Pancreas (tissue), 10 donors: ENCODE measurements at regions not wholly inside any gene's neighbourhood (a gene's known extent, or its start where the extent isn't known, plus 50 kb on each side); places are given as distances from the start of the nearest gene placed in this dataset.

Experiments
- ATAC-seq, 4 donors: fragments of 200-7000 bp; cut with Tn5 transposase; one replicate each; pipeline versions ENCODE4 v1.8.0 to v1.9.1; 2020; ENCODE audit warnings: mild to moderate bottlenecking in 4 of 4, moderate library complexity in 4 of 4
- DNase-seq, 6 donors: peaks; one replicate each; pipeline ENCODE4 v3.0.0-alpha.2; 2020
- FAIRE-seq: peaks from 2 replicates; lab custom pipeline; 2012; peaks lifted over from hg19 to GRCh38; lab: Jason Lieb, UNC
- H3K27ac ChIP-seq, 4 donors: fragments of 200-600 bp; sonication (generic); 1 replicate in 3 of 4; 2 replicates in 1 of 4; pipeline versions ENCODE4 v1.5.0 to v1.8.0; 2020
- H3K27me3 ChIP-seq, 4 donors: fragments of 200-600 bp; one replicate each; pipeline ENCODE4 v1.8.0; 2021
- H3K36me3 ChIP-seq, 3 donors: fragments of 200-600 bp; sonication (generic) in 1 of 3; one replicate each; pipeline versions ENCODE4 v1.5.0 to v1.8.0; 2020 to 2021
- H3K4me1 ChIP-seq, 3 donors: fragments of 200-600 bp; one replicate each; pipeline ENCODE4 v1.8.0; 2021
- H3K4me3 ChIP-seq, 4 donors: fragments of 200-600 bp; sonication (generic) in 2 of 4; one replicate each; pipeline versions ENCODE4 v1.5.0 to v1.8.0; 2020 to 2021
- H3K9me3 ChIP-seq, 4 donors: fragments of 200-600 bp; one replicate each; pipeline ENCODE4 v1.8.0; 2021
- WGBS, 2 donors: extraction: QIAGEN DNeasy Blood & Tissue Kit; methylation state at CpG; one replicate each; pipeline ENCODE4 v1.1.7; 2013; 5-methylcytosine and 5-hydroxymethylcytosine counted together
- intact Hi-C, 3 donors: fragments of 100-400 bp; cut with DNase I; formaldehyde crosslinking; loops; one replicate each; pipeline versions ENCODE4 v1.11.1 to v1.14.2; 2022
- TF ChIP-seq, protein P1 (sequence below), 4 donors: fragments of 200-600 bp; sonication (generic) in 3 of 4; IDR thresholded peaks; one replicate each; pipeline versions ENCODE4 v1.5.0 to v1.8.0; 2021; ENCODE audit warnings: antibody characterized with exemption in 4 of 4
- donor health status: healthy with polysubstance abuse.
- donor health status: DM: no; HTN: no; CAD: no; lungs with moderate emphysema.
- donor health status: DM: no; HTN: no; CAD: no.
- donor health status: control.
- donor health status: control.
- donor health status: Bipolar disorder and iron deficiency.
- donor health status: DM: yes; HTN: yes; CAD: no.
- donor health status: DM: no; HTN: no; CAD: no.
- donor health status: DM: no; HTN: no; CAD: no.
- donor health status: DM: yes; HTN: yes; CAD: no.

DNA sequence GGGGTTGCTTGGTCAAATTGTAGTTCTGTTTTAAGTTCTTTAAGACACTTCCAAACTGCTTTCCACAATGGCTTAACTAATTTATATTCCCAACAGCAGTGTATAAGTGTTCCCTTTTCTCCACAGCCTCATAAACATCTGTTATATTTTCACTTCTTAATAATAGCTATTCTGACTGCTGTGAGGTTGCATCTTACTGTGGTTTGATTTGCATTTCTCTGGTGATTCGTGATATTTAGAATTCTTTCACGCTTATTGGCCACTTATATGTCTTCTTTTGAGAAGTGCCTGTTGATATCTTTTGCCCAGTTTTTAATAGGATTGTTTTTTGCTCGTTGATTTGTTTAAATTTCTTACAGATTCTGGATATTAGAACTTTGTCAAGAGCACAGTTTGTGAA, 278.6 kb upstream of the ITM2A start:
- peaks cover 0 to 7% (median 2%) of the 10 kb centered on the region in 4 donors for H3K27me3 ChIP-seq
- WGBS, 2 donors = 23 to 37% methylated on average over 3 of the region's 3 CpGs
- TF ChIP-seq, protein P1, sequence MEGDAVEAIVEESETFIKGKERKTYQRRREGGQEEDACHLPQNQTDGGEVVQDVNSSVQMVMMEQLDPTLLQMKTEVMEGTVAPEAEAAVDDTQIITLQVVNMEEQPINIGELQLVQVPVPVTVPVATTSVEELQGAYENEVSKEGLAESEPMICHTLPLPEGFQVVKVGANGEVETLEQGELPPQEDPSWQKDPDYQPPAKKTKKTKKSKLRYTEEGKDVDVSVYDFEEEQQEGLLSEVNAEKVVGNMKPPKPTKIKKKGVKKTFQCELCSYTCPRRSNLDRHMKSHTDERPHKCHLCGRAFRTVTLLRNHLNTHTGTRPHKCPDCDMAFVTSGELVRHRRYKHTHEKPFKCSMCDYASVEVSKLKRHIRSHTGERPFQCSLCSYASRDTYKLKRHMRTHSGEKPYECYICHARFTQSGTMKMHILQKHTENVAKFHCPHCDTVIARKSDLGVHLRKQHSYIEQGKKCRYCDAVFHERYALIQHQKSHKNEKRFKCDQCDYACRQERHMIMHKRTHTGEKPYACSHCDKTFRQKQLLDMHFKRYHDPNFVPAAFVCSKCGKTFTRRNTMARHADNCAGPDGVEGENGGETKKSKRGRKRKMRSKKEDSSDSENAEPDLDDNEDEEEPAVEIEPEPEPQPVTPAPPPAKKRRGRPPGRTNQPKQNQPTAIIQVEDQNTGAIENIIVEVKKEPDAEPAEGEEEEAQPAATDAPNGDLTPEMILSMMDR (IDR thresholded peaks at IDR 0.05) = no peak
- H3K27ac ChIP-seq = no peak overlapping the region
- H3K9me3 ChIP-seq = no peaks in the 10 kb centered on the region
- intact Hi-C loops = no loop called here
- peak; percentile 70 for FAIRE-seq
- H3K36me3 ChIP-seq = no peaks in the 10 kb centered on the region
- H3K4me3 ChIP-seq = no peak overlapping the region
- no peak for ATAC-seq
- no peak for DNase-seq
- H3K4me1 ChIP-seq = no peaks in the 10 kb centered on the region

DNA sequence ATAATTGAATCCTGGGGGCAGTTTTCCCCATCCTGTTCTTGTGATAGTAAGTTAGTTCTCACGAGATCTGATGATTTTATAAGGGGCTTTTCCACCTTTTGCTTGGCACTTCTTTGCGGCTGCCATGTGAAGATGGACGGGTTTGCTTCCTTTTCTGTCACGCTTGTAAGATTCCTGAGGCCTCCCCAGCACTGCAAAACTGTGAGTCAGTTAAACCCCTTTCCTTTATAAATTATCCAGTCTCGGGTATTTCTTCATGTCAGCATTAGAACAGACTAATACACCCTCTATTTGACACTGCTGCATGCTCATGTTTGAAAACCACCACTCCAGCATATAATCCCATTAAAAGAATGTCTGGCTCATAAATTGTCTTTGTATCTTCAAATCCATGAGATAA, 264.4 kb upstream of the ITM2A start:
- Histone ChIP-seq H3K9me3 (no peaks in the 10 kb centered on the region), H3K36me3 (no peaks in the 10 kb centered on the region), H3K27ac (no peak overlapping the region), H3K4me1 (no peaks in the 10 kb centered on the region), H3K27me3 (peaks cover 0 to 10% (median 0%) of the 10 kb centered on the region in 4 donors), H3K4me3 (no peak overlapping the region)
- TF ChIP-seq, protein P1 (IDR thresholded peaks at IDR 0.05) = no peak
- intact Hi-C loops = no loop called here
- ATAC-seq = no peak
- no peak for DNase-seq
- 47 to 49% methylated on average over 5 of the region's 5 CpGs for WGBS, 2 donors
- FAIRE-seq = no peak

DNA sequence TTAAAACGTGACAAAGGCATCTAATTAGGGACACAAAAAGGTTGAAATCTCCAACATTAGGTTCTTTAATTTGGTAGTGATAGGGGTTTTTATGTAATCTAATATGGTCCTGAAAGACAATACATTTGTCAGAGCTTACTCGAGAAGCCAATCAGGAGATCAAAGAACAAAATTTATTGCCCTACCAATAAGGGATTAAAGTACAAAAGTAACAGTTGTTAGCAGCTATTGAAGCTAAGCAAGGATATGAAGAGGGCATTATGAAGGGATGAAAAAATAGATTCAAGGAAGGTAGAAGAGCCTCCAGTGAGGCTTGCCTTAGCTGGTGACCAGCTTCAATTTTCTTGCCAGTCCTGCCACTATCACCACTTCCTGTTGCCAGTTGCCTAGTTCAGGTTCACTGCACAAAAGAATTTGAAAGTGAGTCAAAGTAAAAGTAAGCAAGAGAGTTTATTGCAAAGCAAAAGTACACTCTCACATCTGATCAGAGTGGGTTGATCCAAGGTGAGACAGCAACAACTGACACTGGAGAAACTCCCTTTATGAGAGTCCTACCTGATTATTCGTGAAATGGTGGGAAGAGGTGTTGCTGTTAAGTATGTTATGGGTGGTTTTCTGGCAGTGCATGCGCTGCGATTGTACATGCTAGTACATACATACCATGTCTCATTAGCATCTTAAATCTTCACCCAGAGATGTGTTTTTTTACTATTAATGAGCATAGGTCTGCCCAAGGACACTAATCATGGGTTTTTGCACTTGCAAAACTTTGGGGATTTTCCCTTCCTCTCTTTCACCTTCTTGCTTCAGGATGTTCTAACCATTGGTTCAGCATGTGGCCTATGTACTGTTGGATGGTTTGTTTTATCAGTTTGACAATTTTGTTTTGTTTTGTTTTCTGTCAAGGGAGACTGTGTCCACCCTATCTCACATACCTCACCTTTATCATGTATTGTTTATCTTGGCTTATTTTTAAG, 263.2 kb upstream of the ITM2A start:
- no peak overlapping the region for H3K4me3 ChIP-seq
- no peaks in the 10 kb centered on the region for H3K36me3 ChIP-seq
- WGBS, 2 donors = 52 to 58% methylated on average over 5 of the region's 5 CpGs
- intact Hi-C loops = no loop called here
- FAIRE-seq (no peak), DNase-seq (no peak), ATAC-seq (no peak)
- H3K9me3 ChIP-seq = no peaks in the 10 kb centered on the region
- TF ChIP-seq, protein P1 (IDR thresholded peaks at IDR 0.05) = no peak
- H3K27ac ChIP-seq = no peak overlapping the region
- H3K4me1 ChIP-seq = no peaks in the 10 kb centered on the region
- peaks cover 0 to 10% (median 0%) of the 10 kb centered on the region in 4 donors for H3K27me3 ChIP-seq

DNA sequence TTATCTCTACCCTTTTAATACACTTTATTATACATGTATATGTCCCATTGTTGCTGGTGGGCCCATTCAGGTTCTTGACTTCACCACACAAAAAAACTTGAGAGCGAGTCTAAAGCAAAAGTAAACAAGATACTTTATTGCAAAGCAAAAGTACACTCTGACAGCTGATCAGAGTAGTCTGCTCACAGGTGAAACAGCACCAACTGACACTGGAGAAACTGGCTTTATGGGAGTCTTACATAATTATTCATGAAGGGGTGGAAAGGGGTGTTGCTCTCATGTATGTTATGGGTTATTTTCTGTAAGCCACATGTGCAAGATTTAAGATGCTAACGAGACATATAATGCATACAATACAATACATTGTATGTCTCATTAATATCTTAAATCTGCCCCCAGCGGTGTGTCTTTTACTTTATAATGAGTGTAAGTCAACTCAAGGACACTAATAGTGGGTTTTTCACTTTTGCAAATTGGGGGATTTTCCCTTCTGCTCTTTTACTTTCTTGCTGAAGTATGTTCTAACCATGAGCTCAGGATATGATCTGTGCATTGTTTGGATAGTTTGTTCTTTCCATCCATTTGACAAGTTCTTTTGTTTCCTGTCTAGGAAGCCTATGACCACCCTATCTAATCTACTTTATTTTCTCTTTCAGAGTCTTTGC, 256.1 kb upstream of the ITM2A start:
- H3K36me3 ChIP-seq = no peaks in the 10 kb centered on the region
- H3K27me3 ChIP-seq = peaks cover 0 to 4% (median 0%) of the 10 kb centered on the region in 4 donors
- TF ChIP-seq, protein P1 (IDR thresholded peaks at IDR 0.05) = no peak
- 42 to 52% methylated on average over 3 of the region's 3 CpGs for WGBS, 2 donors
- FAIRE-seq (no peak), DNase-seq (no peak), ATAC-seq (no peak)
- intact Hi-C loops = no loop called here
- H3K9me3 ChIP-seq = no peaks in the 10 kb centered on the region
- no peak overlapping the region for H3K4me3 ChIP-seq
- H3K27ac ChIP-seq = no peak overlapping the region
- H3K4me1 ChIP-seq = no peaks in the 10 kb centered on the region
